GM18873 (cell line): ENCODE measurements at regions not wholly inside any gene's neighbourhood (a gene's known extent, or its start where the extent isn't known, plus 50 kb on each side); places are given as distances from the start of the nearest gene placed in this dataset.

Experiments used
- ATAC-seq: cut with Tn5 transposase; IDR thresholded peaks from one replicate; pipeline ENCODE4 v1.9.1; 2021; ENCODE audit warnings: mild to moderate bottlenecking, moderate library complexity, moderate number of reproducible peaks; ENCODE audit not compliant: unreplicated experiment, low FRiP score

DNA sequence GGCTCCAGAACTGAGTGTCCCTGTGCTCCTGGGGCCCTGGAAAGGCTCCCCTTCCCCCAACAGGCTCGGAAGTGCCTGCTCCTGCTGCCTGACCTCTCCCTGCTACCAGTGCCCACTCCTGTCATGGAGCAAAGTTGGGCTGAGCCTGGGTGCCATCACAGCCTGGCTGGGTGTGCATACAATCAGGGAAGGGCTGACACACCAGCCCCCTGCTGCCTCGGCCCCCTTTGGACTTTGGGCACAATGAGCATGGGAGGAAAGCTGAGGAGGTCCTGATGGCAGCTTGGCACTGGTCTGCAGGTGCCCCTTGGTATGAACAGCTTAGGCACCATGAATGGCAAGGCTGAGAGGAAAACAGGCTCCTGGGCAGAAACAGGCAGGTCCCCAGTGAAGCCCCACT is 405.0 kb downstream of the PID1 start:
- no peak for ATAC-seq

- no peak for ATAC-seq
Measured at GRCh38 chr2:228864131-228864530, 407.0 kb downstream of the PID1 start.

- ATAC-seq, result no peak
Measured at GRCh38 chr2:228860601-228861285, 410.3 kb downstream of the PID1 start.

- ATAC-seq, result no peak
Measured at GRCh38 chr2:228853151-228853550, 417.9 kb downstream of the PID1 start.

- ATAC-seq, result no peak
Measured at GRCh38 chr2:228848638-228849037, 422.4 kb downstream of the PID1 start.

GRCh38 chr2:228847684-228848083 is 423.4 kb downstream of the PID1 start:
- ATAC-seq, result no peak

DNA sequence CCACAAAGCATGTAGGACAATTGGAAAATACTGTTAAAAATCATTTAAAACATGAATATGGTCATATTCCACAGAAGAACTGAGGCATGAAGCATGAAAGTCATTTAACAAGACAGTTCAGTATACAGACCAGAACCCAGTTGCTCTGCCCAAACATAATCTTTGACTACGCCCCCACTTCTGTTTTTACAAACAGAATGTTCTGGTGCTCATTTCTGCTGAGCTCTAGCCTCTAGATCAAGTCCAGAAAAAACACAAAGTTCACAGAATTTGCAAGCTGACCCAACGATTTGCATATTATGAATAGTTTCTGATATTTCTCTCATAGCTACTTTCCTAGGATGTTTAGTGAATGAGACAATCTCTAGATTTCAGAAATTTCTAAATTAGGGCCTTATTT is 424.9 kb downstream of the PID1 start:
- ATAC-seq, result no peak

DNA sequence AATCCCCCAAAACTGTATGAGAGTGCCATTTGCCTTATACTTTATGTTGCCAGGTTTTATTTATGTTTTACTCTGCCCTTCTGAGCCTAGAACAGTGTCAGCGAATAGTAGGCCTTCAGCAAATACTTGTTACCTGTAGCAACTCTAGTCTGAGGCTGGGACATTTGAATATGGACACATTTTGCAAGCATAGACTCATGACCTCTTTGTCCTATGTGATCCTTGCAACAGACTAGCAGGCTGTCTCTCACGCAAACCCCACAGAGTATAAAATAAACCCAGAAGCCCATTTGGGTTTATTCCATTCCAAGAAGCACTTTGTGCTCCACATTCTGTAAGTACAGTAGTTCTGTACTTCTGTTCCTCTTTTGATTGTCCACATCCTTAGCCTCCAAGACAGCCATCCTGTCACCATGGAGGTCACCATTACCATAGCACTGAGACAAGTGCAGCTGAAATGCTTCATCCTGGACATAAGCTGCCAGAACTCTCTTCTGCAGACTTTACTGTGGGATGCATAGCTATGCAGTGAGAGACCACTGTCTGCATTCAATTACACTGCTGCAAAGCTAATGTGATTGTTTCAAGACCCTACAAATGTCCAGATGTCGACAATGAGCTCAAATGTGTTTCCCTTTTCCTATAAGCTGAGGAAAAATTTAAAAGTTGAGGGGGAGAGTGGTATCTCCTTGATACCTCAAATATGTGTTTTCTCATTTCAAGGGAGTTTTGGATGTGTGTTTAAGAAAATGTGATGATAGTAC is 425.7 kb downstream of the PID1 start:
- no peak for ATAC-seq

DNA sequence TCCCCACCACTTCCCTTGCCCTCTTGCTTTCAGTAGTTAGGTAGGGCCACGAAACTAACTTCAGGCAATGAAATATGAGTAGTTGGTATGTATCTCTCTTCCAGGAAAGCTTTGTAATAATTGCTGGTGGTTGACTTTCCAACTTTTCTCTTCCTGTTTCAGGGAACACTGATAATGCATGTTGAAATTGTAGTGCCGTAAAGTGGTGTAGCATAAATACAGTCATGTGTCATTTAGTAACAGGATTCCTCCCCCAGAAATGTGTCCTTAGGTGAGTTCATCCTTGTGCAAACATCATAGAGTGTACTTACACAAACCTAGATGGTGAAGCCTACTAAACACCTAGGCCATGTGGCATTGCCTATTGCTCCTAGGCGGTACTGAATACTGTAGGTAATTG is 429.2 kb downstream of the PID1 start:
- no peak for ATAC-seq

DNA sequence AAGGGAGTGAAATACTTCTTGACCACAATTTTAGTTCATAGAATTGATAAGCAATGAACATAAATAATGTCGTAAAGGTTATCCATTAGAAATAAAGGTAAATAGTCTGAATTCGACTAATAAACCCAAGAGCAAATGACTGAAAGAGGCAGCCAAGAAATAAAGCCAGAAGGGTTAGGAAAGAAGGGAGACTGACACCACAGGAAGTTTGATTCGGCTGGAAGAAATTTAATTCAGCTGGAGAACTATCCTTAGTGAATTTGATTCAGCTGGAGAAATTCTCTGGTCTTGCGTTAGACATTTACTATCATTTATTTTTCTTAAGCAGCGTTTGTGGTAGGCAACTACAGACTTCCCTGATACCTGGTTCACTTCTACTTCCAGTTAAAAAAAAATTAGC is 429.6 kb downstream of the PID1 start:
- ATAC-seq, result no peak

- no peak for ATAC-seq
Measured at GRCh38 chr2:228840743-228841114, 430.4 kb downstream of the PID1 start.

DNA sequence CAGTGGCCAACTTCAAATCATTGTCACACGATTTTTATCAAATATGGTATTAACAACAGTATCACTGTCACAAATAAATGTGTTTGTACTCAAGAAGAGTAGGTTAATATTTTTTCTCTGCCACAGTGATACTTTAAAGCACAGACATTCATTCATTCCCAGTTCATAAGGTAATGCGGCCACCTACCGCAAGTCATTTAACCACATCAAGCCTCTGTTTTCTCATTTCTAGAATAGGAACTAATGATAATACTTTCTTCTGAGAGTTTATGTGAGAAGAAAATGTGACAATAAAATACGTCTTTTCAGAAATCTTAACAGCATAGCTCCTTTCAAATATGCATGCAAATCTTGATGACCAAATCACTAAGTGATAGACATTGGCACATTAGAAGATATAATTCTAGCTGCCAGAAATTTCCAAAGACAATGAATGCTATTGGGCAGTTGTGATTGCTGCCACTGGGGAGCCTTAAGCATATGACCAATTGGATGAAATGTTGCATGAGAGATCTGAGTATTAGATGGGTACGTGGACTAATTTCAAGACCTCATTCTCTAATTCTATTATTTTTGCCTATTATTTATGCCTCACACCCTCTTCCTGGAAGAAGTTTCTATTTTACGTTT is 430.9 kb downstream of the PID1 start:
- no peak for ATAC-seq

DNA sequence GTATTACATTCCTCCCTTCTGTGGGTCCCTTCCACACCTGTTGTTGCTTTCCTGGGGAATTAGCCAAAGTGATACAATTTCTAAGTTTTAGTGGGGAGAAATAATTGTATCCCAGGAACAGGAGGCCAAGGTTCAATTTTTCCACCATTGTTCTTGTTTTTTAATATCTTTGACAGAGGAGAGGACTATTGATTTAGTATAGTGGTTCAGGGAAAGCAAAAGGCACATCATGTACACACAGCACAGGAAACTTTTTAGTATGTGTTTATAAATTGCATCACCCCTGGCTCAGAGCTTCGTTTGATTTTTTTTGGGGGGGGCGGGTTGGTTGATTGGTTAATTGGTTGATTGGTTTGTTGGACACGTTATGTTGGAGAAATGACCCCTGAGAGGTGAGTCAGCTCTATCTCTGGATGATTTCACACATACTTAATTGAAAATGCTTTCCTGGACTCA is 431.6 kb downstream of the PID1 start:
- ATAC-seq, result no peak

GRCh38 chr2:228838819-228839218 is 432.3 kb downstream of the PID1 start:
- ATAC-seq, result no peak

DNA sequence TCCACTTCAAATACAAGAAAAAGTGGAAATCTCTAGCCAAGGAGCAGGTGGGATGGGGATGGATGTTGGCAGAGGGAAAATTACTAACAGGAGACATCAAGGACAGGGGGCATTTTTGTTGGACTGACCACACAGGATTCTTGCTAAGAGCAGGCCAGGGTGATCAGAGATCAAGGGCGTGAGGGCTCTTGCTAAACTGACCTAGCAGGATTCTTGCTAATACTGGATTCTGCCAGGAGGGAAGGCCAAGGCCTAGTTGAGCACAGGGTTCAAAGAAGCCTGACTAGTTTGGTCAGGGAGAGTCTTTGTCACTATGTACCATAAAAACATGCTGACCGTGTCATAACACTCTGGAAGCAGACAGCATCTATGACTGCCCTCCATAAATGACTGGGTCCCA is 442.7 kb downstream of the PID1 start:
- ATAC-seq, result no peak

DNA sequence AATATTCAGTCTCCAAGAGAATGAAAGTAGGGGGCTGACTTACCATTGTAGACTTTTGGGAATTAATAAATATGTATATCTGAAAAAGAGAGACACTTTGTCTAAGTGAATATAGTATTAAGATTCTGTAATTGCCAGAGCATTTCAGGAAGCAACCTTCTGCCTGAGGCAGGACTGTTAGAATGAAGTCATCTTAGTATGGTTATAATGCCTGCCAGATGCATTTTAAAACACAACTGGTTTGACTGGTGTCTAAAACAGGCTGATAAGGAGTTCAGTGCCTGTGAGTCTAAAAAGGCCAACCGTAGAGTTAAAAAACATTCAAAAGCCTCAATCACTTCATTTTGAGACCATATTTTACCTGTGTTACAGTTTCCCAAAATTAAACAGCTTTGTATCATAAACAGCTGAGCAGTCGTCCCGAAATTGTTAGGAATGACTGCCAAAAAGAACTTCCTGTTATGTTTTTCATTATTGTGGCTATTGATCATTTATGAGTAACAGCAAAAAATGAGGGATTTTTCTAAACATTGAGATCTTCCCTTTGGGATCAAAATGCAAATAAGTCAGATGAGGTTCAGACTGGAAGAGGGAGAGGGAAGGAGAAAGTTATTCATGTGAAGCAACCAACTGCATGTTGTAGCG is 443.9 kb downstream of the PID1 start:
- no peak for ATAC-seq

DNA sequence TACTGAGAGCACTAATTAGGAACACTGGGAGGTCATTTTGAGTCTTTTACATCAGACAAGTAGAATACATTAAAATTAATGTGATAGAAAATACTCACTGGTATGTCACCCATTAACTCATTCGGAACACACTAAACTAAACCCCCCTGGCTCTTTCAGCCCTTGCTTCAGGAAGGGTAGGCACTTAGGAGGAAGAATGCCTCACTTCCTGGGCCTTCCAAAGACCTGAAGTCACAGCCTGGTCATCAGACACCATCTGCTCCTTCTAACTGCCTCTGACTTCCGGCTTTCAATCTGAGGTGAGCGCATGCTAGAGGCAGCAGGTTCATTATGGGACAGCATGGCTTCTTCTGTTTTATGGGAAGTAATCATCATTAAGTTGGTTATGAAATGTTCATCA is 451.4 kb downstream of the PID1 start:
- ATAC-seq, result no peak

DNA sequence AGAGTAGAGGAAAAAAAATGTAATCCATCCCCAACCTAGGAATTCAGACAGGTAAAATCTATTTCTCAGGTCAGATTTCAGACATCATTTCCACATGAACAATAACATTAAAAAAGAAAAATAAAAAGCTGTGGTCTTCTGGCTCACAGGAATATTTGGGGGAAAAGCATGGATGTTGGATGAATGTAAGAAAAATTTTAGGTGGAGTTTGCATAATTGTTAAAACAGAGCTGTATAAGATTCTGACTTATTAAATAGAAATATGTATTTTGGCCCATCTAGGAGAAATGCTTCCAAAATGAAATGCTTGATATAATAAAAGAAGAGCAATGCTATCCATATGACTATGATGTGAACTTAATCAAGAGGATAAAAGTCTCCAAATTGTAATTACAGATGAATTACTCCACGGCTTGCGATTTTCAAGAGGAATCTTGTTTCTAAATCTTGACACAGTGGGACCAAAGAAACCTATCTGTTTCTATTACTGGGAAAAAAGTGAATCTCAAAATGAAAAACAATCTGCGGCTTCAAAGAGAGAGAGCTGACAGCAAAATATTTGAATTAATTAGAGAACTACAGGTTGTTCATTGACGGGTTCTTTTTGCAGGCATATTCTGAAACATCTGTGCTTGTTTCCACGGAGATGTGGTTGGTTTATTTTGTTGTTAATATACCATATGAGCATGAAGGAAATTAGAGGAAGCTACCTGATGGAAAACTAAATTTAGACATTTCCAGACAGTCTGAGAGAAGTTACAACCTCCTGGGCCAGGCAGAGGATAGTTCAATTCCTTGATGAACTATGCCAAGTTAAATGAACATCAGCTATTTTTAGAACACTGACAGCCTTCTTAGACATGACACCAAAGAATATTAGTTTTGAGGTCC is 468.7 kb downstream of the PID1 start:
- no peak for ATAC-seq

GRCh38 chr2:228801451-228801850 is 469.6 kb downstream of the PID1 start:
- no peak for ATAC-seq

GRCh38 chr2:228799208-228799588 is 471.9 kb downstream of the PID1 start:
- ATAC-seq, result no peak
